Right atrium auricular region (tissue), 2 donors: ENCODE measurements at regions not wholly inside any gene's neighbourhood (a gene's known extent, or its start where the extent isn't known, plus 50 kb on each side); places are given as distances from the start of the nearest gene placed in this dataset.

ENCODE experiments used
- DNase-seq: peaks from one replicate; pipeline ENCODE4 v3.0.0-alpha.2; 2019; ENCODE audit warnings: low spot score
- H3K27ac ChIP-seq, 2 donors: fragments of 200-600 bp; sonication (generic); 1 replicate in 1 of 2; 2 replicates in 1 of 2; pipeline ENCODE4 v1.5.1; 2016 to 2019
- H3K27me3 ChIP-seq, 2 donors: fragments of 200-600 bp; sonication (generic); one replicate each; pipeline versions ENCODE4 v1.5.1 to v1.6.0; 2017 to 2019
- H3K36me3 ChIP-seq: fragments of 200-600 bp; sonication (generic); one replicate; pipeline ENCODE4 v1.5.1; 2016
- H3K4me1 ChIP-seq, 2 donors: fragments of 200-600 bp; sonication (generic); one replicate each; pipeline versions ENCODE4 v1.5.1 to v1.6.0; 2017 to 2019
- H3K4me3 ChIP-seq, 2 donors: fragments of 200-600 bp; sonication (generic); 1 replicate in 1 of 2; 2 replicates in 1 of 2; pipeline ENCODE4 v1.5.1; 2017 to 2019; ENCODE audit warnings: mild to moderate bottlenecking in 1 of 2, moderate library complexity in 1 of 2
- H3K9me3 ChIP-seq, 2 donors: fragments of 200-600 bp; sonication (generic); one replicate each; pipeline ENCODE4 v1.5.1; 2019
- CTCF ChIP-seq, 2 donors: fragments of 200-600 bp; sonication (generic); IDR thresholded peaks; one replicate each; pipeline ENCODE4 v1.5.1; 2019; ENCODE audit warnings: antibody characterized with exemption in 2 of 2

GRCh38 chr18:39795350-39795749, 2159.7 kb upstream of the PIK3C3 start:
- H3K4me1 ChIP-seq = no peaks in the 10 kb centered on the region
- no peak overlapping the region for H3K4me3 ChIP-seq
- TF ChIP-seq CTCF (IDR thresholded peaks at IDR 0.05) = no peak
- H3K9me3 ChIP-seq = no peaks in the 10 kb centered on the region
- no peaks in the 10 kb centered on the region for H3K27me3 ChIP-seq
- no peaks in the 10 kb centered on the region for H3K36me3 ChIP-seq
- no peak for DNase-seq
- no peak overlapping the region for H3K27ac ChIP-seq

GRCh38 chr18:39793609-39794008, 2161.4 kb upstream of the PIK3C3 start:
- Histone ChIP-seq H3K27ac (no peak overlapping the region), H3K36me3 (no peaks in the 10 kb centered on the region), H3K9me3 (no peaks in the 10 kb centered on the region), H3K4me3 (no peak overlapping the region), H3K27me3 (no peaks in the 10 kb centered on the region), H3K4me1 (no peaks in the 10 kb centered on the region)
- TF ChIP-seq CTCF (IDR thresholded peaks at IDR 0.05) = no peak
- DNase-seq = no peak

GRCh38 chr18:39788383-39788782, 2166.7 kb upstream of the PIK3C3 start:
- no peaks in the 10 kb centered on the region for H3K9me3 ChIP-seq
- no peaks in the 10 kb centered on the region for H3K36me3 ChIP-seq
- H3K4me3 ChIP-seq = no peak overlapping the region
- DNase-seq = no peak
- TF ChIP-seq CTCF (IDR thresholded peaks at IDR 0.05) = no peak
- no peaks in the 10 kb centered on the region for H3K27me3 ChIP-seq
- no peak overlapping the region for H3K27ac ChIP-seq
- no peaks in the 10 kb centered on the region for H3K4me1 ChIP-seq

GRCh38 chr18:39786477-39786876, 2168.6 kb upstream of the PIK3C3 start:
- Histone ChIP-seq H3K36me3 (no peaks in the 10 kb centered on the region), H3K4me1 (no peaks in the 10 kb centered on the region), H3K27me3 (no peaks in the 10 kb centered on the region), H3K4me3 (no peak overlapping the region), H3K9me3 (no peaks in the 10 kb centered on the region), H3K27ac (no peak overlapping the region)
- TF ChIP-seq CTCF (IDR thresholded peaks at IDR 0.05) = no peak
- no peak for DNase-seq

- TF ChIP-seq CTCF (IDR thresholded peaks at IDR 0.05) = no peak
- Histone ChIP-seq H3K36me3 (no peaks in the 10 kb centered on the region), H3K4me3 (no peak overlapping the region), H3K27me3 (no peaks in the 10 kb centered on the region), H3K27ac (no peak overlapping the region), H3K9me3 (no peaks in the 10 kb centered on the region), H3K4me1 (no peaks in the 10 kb centered on the region)
- no peak for DNase-seq
These were observed 2170.5 kb upstream of the PIK3C3 start for GRCh38 chr18:39784541-39784940.

GRCh38 chr18:39781565-39781964, 2173.5 kb upstream of the PIK3C3 start:
- DNase-seq = no peak
- H3K27ac ChIP-seq = no peak overlapping the region
- no peak overlapping the region for H3K4me3 ChIP-seq
- no peaks in the 10 kb centered on the region for H3K9me3 ChIP-seq
- no peaks in the 10 kb centered on the region for H3K4me1 ChIP-seq
- H3K36me3 ChIP-seq = no peaks in the 10 kb centered on the region
- H3K27me3 ChIP-seq = no peaks in the 10 kb centered on the region
- no peak for TF ChIP-seq CTCF (IDR thresholded peaks at IDR 0.05)
